Kidney (tissue), 13 donors: ENCODE measurements at regions not wholly inside any gene's neighbourhood (a gene's known extent, or its start where the extent isn't known, plus 50 kb on each side); places are given as distances from the start of the nearest gene placed in this dataset.

ENCODE experiments used
- DNase-seq, 5 donors: peaks; one replicate each; pipeline ENCODE4 v3.0.0-alpha.2; 2013 to 2020
- FAIRE-seq: peaks from 2 replicates; lab custom pipeline; 2012; peaks lifted over from hg19 to GRCh38; lab: Jason Lieb, UNC
- H3K27ac ChIP-seq, 2 donors: one replicate each; pipeline ENCODE4 v1.7.0; 2013; ENCODE audit warnings: low read depth in 2 of 2, low read length in 2 of 2, inconsistent platforms in 1 of 2
- H3K27me3 ChIP-seq: one replicate; pipeline ENCODE4 v1.7.1; 2013; ENCODE audit warnings: low read length, inconsistent platforms; ENCODE audit not compliant: control insufficient read depth, insufficient read depth
- H3K36me3 ChIP-seq, 3 donors: one replicate each; pipeline versions ENCODE4 v1.7.0 to v1.7.1; 2013; ENCODE audit warnings: low read length in 3 of 3, control low read depth in 1 of 3, inconsistent platforms in 1 of 3; ENCODE audit not compliant: insufficient read depth in 3 of 3, control insufficient read depth in 2 of 3
- H3K4me1 ChIP-seq, 3 donors: one replicate each; pipeline versions ENCODE4 v1.7.0 to v1.7.1; 2013; ENCODE audit warnings: low read length in 3 of 3, inconsistent platforms in 1 of 3, low read depth in 1 of 3; ENCODE audit not compliant: control insufficient read depth in 2 of 3, insufficient read depth in 2 of 3
- H3K4me3 ChIP-seq, 3 donors: one replicate each; pipeline versions ENCODE4 v1.7.0 to v1.8.1; 2013; ENCODE audit warnings: low read length in 3 of 3, control low read depth in 1 of 3, inconsistent platforms in 1 of 3
- H3K9ac ChIP-seq, 3 donors: one replicate each; pipeline versions ENCODE4 v1.7.0 to v1.7.1; 2013; ENCODE audit warnings: low read length in 3 of 3, control low read depth in 1 of 3, inconsistent platforms in 1 of 3
- H3K9me3 ChIP-seq, 3 donors: one replicate each; pipeline versions ENCODE4 v1.7.0 to v1.7.1; 2013; ENCODE audit warnings: low read length in 3 of 3, control low read depth in 1 of 3, inconsistent platforms in 1 of 3; ENCODE audit not compliant: control insufficient read depth in 2 of 3, insufficient read depth in 1 of 3
- intact Hi-C: fragments of 100-400 bp; cut with DNase I; formaldehyde crosslinking; loops from one replicate; pipeline ENCODE4 v1.11.1; 2022
- TF ChIP-seq, protein P1 (sequence below): IDR thresholded peaks from 3 replicates; pipeline ENCODE4 v1.5.1; 2012; ENCODE audit warnings: mild to moderate bottlenecking, moderate library complexity, borderline replicate concordance; ENCODE audit not compliant: insufficient read depth; ENCODE audit errors: extremely low read depth
- donor health status: control.
- donor health status: control.
- donor health status: control.
- donor health status: control.
- donor health status: control.
- donor health status: DM: yes; HTN: yes; CAD: no.
- donor health status: Normal renal cell carcinoma (clear cell type).

DNA sequence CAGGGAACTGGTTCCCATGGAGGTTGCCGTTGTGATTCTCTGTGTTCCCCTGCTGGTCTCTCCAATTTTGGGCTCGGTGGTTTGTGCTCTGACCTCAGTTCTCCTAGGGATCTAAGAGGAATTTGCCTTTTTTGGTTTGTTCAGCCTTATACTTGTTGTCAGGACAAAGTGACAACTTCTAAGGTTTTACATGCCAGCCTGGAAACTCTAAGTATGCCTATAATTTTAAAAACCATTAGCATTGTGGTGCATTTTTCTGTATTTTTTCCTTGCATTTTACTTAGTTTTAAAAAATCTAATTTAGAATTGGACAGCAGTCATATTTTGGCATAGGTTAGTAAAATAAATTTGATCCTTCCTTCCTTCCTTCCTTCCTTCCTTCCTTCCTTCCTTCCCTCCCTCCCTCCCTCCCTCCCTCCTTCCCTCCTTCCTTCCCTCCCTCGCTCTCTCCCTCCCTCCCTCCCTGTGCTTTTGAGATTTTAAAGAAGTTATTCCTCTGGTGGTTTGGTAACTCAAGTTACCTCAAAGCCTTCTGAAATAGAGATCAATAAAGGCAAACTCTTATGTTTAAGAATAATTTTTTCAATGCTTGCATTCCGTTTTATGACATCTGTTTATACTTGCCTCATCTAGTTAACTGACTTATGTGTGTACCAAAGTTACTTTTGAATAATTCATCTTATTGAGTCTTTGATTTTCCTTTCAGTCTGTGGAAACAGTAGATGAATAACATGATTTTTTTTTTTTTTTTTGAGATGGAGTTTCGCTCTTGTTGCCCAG, 141.3 kb upstream of the RGS17 start:
- no peak overlapping the region for H3K9ac ChIP-seq
- no peaks in the 10 kb centered on the region for H3K4me1 ChIP-seq
- no peaks in the 10 kb centered on the region for H3K27me3 ChIP-seq
- no peak overlapping the region for H3K27ac ChIP-seq
- intact Hi-C loops = no loop called here
- no peaks in the 10 kb centered on the region for H3K36me3 ChIP-seq
- no peak overlapping the region for H3K4me3 ChIP-seq
- FAIRE-seq (no peak), DNase-seq (no peak)
- TF ChIP-seq, protein P1, sequence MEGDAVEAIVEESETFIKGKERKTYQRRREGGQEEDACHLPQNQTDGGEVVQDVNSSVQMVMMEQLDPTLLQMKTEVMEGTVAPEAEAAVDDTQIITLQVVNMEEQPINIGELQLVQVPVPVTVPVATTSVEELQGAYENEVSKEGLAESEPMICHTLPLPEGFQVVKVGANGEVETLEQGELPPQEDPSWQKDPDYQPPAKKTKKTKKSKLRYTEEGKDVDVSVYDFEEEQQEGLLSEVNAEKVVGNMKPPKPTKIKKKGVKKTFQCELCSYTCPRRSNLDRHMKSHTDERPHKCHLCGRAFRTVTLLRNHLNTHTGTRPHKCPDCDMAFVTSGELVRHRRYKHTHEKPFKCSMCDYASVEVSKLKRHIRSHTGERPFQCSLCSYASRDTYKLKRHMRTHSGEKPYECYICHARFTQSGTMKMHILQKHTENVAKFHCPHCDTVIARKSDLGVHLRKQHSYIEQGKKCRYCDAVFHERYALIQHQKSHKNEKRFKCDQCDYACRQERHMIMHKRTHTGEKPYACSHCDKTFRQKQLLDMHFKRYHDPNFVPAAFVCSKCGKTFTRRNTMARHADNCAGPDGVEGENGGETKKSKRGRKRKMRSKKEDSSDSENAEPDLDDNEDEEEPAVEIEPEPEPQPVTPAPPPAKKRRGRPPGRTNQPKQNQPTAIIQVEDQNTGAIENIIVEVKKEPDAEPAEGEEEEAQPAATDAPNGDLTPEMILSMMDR = no peak
- no peaks in the 10 kb centered on the region for H3K9me3 ChIP-seq

DNA sequence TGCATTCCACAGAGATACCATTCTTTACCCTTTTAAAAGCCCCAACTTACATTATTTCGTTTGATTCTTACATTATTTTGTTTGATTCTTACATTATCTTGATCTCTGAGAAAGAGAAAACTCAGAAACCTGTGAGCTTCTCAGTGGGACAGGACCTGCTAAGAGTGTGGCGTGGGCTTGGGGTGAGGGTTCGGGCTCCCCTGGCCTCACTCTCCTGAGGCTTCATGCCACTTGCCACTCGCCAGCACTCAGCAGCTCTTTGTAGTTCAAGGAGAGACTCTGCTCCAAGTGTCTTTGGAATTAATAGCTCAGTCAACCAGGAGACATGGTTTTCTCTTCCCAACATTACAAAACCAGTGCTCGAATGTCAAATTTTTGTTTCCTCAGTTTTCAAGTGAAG, 132.4 kb upstream of the RGS17 start:
- DNase-seq (no peak), FAIRE-seq (no peak)
- no peak overlapping the region for H3K4me3 ChIP-seq
- TF ChIP-seq, protein P1 = no peak
- H3K36me3 ChIP-seq = no peaks in the 10 kb centered on the region
- H3K9ac ChIP-seq = no peak overlapping the region
- no peak overlapping the region for H3K27ac ChIP-seq
- intact Hi-C loops = no loop called here
- H3K4me1 ChIP-seq = no peaks in the 10 kb centered on the region
- no peaks in the 10 kb centered on the region for H3K27me3 ChIP-seq
- H3K9me3 ChIP-seq = no peaks in the 10 kb centered on the region

DNA sequence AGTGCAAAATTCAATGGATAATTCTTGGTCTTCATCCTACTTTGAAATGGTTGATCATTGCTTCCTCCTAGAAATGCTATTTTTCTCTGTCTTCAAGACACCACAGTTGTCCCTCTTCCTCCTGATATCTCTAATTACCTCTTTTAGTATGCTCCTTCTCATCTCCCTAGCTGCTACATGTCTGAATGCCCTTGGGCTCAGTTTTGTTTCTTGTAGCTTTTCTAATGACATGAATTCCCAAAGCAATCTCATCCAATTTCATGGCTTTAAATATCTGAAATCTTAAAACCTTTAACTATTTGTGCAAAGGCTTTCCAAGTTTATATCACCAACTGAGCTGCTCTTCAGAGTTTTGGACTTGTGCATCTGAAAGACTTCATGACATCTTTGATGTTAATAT, 120.2 kb upstream of the RGS17 start:
- FAIRE-seq = no peak
- Histone ChIP-seq H3K27ac (no peak overlapping the region), H3K4me1 (no peaks in the 10 kb centered on the region), H3K9ac (no peak overlapping the region), H3K36me3 (no peaks in the 10 kb centered on the region), H3K27me3 (no peaks in the 10 kb centered on the region), H3K4me3 (no peak overlapping the region), H3K9me3 (no peaks in the 10 kb centered on the region)
- TF ChIP-seq, protein P1 = no peak
- no peak for DNase-seq
- intact Hi-C loops = no loop called here
